ENCODE measurements at regions not wholly inside any gene's neighbourhood (a gene's known extent, or its start where the extent isn't known, plus 50 kb on each side); places are given as distances from the start of the nearest gene placed in this dataset.

DNA sequence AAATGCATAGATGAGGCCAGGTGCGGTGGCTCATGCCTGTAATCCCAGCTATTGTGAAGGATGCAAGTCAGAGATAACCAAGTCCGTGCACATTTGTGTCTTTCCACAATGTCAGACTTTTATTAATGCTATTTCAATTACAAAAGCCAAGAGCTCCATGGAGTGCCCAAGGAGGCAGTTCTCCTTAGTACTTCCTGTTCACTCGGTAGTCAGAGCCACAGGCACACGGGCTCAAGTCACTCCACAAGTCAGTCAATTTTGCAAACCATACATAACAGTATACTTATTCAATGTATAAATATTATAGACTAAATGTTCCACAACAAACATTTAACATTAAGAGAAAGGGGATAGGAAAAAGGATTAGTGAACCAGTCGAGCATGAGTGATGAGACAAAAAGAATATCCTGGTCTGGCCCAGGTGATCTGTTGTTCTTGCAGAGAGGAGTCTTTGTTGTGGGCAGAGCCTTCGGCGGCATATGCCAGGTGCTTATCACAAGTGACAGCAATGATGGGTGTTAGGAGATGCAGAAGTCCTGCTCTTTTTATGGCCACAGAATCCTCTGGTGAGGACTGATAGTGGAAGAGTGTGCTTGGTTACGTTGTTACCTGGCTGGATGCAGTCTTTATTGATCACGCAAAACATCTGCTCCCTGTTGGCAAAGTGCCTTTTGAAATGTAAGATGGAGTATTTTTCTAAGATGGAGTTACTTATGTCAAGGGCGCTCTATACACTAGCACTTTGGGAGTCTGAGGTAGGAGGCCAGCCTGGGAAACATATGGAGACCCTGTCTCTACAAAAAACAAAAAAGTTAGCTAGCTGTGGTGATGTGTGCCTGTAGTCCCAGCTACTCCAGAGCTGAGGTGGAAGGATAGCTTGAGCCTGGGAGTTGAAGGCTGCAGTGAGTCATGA lies 167.0 kb upstream of the FBXL17 start:
- TF ChIP-seq, protein P1, sequence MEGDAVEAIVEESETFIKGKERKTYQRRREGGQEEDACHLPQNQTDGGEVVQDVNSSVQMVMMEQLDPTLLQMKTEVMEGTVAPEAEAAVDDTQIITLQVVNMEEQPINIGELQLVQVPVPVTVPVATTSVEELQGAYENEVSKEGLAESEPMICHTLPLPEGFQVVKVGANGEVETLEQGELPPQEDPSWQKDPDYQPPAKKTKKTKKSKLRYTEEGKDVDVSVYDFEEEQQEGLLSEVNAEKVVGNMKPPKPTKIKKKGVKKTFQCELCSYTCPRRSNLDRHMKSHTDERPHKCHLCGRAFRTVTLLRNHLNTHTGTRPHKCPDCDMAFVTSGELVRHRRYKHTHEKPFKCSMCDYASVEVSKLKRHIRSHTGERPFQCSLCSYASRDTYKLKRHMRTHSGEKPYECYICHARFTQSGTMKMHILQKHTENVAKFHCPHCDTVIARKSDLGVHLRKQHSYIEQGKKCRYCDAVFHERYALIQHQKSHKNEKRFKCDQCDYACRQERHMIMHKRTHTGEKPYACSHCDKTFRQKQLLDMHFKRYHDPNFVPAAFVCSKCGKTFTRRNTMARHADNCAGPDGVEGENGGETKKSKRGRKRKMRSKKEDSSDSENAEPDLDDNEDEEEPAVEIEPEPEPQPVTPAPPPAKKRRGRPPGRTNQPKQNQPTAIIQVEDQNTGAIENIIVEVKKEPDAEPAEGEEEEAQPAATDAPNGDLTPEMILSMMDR (IDR thresholded peaks at IDR 0.05): no peak
- TF ChIP-seq EP300 (IDR thresholded peaks at IDR 0.05) (no peak), POLR2A (IDR thresholded peaks at IDR 0.05) (no peak)
